Trophoblast cell (in vitro differentiated cells and primary cell): ENCODE measurements at regions not wholly inside any gene's neighbourhood (a gene's known extent, or its start where the extent isn't known, plus 50 kb on each side); places are given as distances from the start of the nearest gene placed in this dataset.

ENCODE experiments used
- DNase-seq, 2 donors: peaks; one replicate each; pipeline ENCODE4 v3.0.0-alpha.2; 2016
- H2AFZ ChIP-seq: 2 replicates; pipeline ENCODE4 v1.6.1; 2013; ENCODE audit warnings: low read length, moderate library complexity, mild to moderate bottlenecking; ENCODE audit not compliant: insufficient read depth, poor library complexity
- H2AK5ac ChIP-seq: 2 replicates; pipeline ENCODE4 v1.6.1; 2013; ENCODE audit warnings: mild to moderate bottlenecking, low read length
- H2BK120ac ChIP-seq: 2 replicates; pipeline ENCODE4 v1.6.1; 2013; ENCODE audit warnings: low read length, mild to moderate bottlenecking, moderate library complexity; ENCODE audit not compliant: insufficient read depth, poor library complexity
- H2BK12ac ChIP-seq: 2 replicates; pipeline ENCODE4 v1.6.1; 2013; ENCODE audit warnings: mild to moderate bottlenecking, low read length, moderate library complexity
- H2BK5ac ChIP-seq: 2 replicates; pipeline ENCODE4 v1.6.1; 2013; ENCODE audit warnings: low read length, low read depth, moderate library complexity, mild to moderate bottlenecking; ENCODE audit not compliant: poor library complexity
- H3K14ac ChIP-seq: 2 replicates; pipeline ENCODE4 v1.6.1; 2013; ENCODE audit warnings: mild to moderate bottlenecking, low read length
- H3K18ac ChIP-seq: 2 replicates; pipeline ENCODE4 v1.6.1; 2013; ENCODE audit warnings: mild to moderate bottlenecking, low read length
- H3K23ac ChIP-seq: 2 replicates; pipeline ENCODE4 v1.6.1; 2013; ENCODE audit warnings: low read length
- H3K27ac ChIP-seq: 2 replicates; pipeline ENCODE4 v1.5.1; 2013; ENCODE audit warnings: low read depth, mild to moderate bottlenecking, inconsistent platforms, low read length, moderate library complexity
- H3K27me3 ChIP-seq: 2 replicates; pipeline ENCODE4 v1.6.1; 2013; ENCODE audit warnings: inconsistent platforms, mild to moderate bottlenecking, low read length, moderate library complexity; ENCODE audit not compliant: insufficient read depth
- H3K36me3 ChIP-seq, 2 experiments: 1 replicate in 1 of 2; 2 replicates in 1 of 2; pipeline ENCODE4 v1.6.1; 2013; ENCODE audit warnings: low read length in 2 of 2, mild to moderate bottlenecking in 2 of 2, moderate library complexity in 1 of 2; ENCODE audit not compliant: insufficient read depth in 2 of 2, control insufficient read depth in 1 of 2
- H3K4ac ChIP-seq: 2 replicates; pipeline ENCODE4 v1.6.1; 2013; ENCODE audit warnings: low read depth, mild to moderate bottlenecking, low read length, moderate library complexity
- H3K4me1 ChIP-seq, 2 experiments: 1 replicate in 1 of 2; 2 replicates in 1 of 2; pipeline ENCODE4 v1.6.1; 2013; ENCODE audit warnings: low read length in 2 of 2, mild to moderate bottlenecking in 2 of 2, moderate library complexity in 1 of 2; ENCODE audit not compliant: insufficient read depth in 2 of 2, control insufficient read depth in 1 of 2
- H3K4me2 ChIP-seq: 2 replicates; pipeline ENCODE4 v1.6.1; 2013; ENCODE audit warnings: inconsistent platforms, mild to moderate bottlenecking, low read length, moderate library complexity
- H3K4me3 ChIP-seq: 2 replicates; pipeline ENCODE4 v1.5.1; 2013; ENCODE audit warnings: mild to moderate bottlenecking, low read depth, low read length, inconsistent platforms
- H3K79me1 ChIP-seq: one replicate; pipeline ENCODE4 v1.6.1; 2013; ENCODE audit warnings: low read length
- H3K79me2 ChIP-seq: 2 replicates; pipeline ENCODE4 v1.6.1; 2013; ENCODE audit warnings: low read length, mild to moderate bottlenecking; ENCODE audit not compliant: control insufficient read depth, insufficient read depth, poor library complexity
- H3K9ac ChIP-seq: 2 replicates; pipeline ENCODE4 v1.6.1; 2013; ENCODE audit warnings: mild to moderate bottlenecking, low read length
- H3K9me3 ChIP-seq: 2 replicates; pipeline ENCODE4 v1.6.1; 2013; ENCODE audit warnings: low read depth, mild to moderate bottlenecking, control low read depth, inconsistent platforms, low read length; ENCODE audit not compliant: insufficient read depth
- H4K12ac ChIP-seq: 2 replicates; pipeline ENCODE4 v1.6.1; 2013; ENCODE audit warnings: low read depth, mild to moderate bottlenecking, low read length, moderate library complexity
- H4K8ac ChIP-seq: 2 replicates; pipeline ENCODE4 v1.6.1; 2013; ENCODE audit warnings: low read depth, mild to moderate bottlenecking, low read length, moderate library complexity
- H4K91ac ChIP-seq: one replicate; pipeline ENCODE4 v1.6.1; 2013; ENCODE audit warnings: low read depth, mild to moderate bottlenecking, low read length, moderate library complexity
- WGBS: extraction: QIAGEN DNeasy Blood & Tissue Kit; methylation state at CpG from one replicate; pipeline ENCODE4 v1.1.7; 2013; ENCODE audit warnings: missing lambda C conversion rate; ENCODE audit not compliant: insufficient read length, insufficient coverage; ENCODE audit errors: extremely low coverage; 5-methylcytosine and 5-hydroxymethylcytosine counted together

GRCh38 chrX:115892056-115892708, 278.4 kb upstream of the AGTR2 start:
- no peak overlapping the region for H2BK12ac ChIP-seq
- no CpG with 5 or more reads among the region's 7 CpGs for WGBS

GRCh38 chrX:115892787-115893671, 277.5 kb upstream of the AGTR2 start:
- Histone ChIP-seq H4K91ac (no peak overlapping the region), H3K4me3 (no peak overlapping the region), H2AK5ac (no peak overlapping the region), H2BK120ac (no peak overlapping the region), H3K27me3 (no peaks in the 10 kb centered on the region), H3K23ac (no peak overlapping the region), H2AFZ (peak overlapping the region; percentile 14), H3K9ac (no peak overlapping the region), H3K79me1 (no peaks in the 10 kb centered on the region), H4K8ac (no peak overlapping the region), H2BK12ac (no peak overlapping the region), H3K9me3 (no peaks in the 10 kb centered on the region), H2BK5ac (no peak overlapping the region), H3K79me2 (no peaks in the 10 kb centered on the region), H3K18ac (no peak overlapping the region), H3K4me1 (peaks cover 0 to 4% of the 10 kb centered on the region in 2 experiments), H3K4me2 (no peak overlapping the region), H3K4ac (no peak overlapping the region), H3K36me3 (peaks cover 4 to 6% of the 10 kb centered on the region in 2 experiments), H3K14ac (no peak overlapping the region), H4K12ac (no peak overlapping the region), H3K27ac (no peak overlapping the region)
- WGBS, result no CpG with 5 or more reads among the region's 13 CpGs
- DNase-seq, result peak in 1 of 2 donors; percentile 69

More at GRCh38 chrX:115892056-115892708, 278.4 kb upstream of the AGTR2 start:
- Histone ChIP-seq H3K79me1 (no peaks in the 10 kb centered on the region), H3K36me3 (peaks cover 4 to 6% of the 10 kb centered on the region in 2 experiments), H3K4me2 (no peak overlapping the region), H3K14ac (no peak overlapping the region), H3K23ac (no peak overlapping the region), H3K27me3 (no peaks in the 10 kb centered on the region), H3K4me1 (peaks cover 0 to 4% of the 10 kb centered on the region in 2 experiments), H2AK5ac (no peak overlapping the region), H3K9ac (no peak overlapping the region), H3K4ac (no peak overlapping the region), H2BK120ac (no peak overlapping the region), H4K12ac (no peak overlapping the region), H2BK5ac (no peak overlapping the region), H3K18ac (no peak overlapping the region), H2AFZ (no peak overlapping the region), H4K91ac (no peak overlapping the region), H3K79me2 (no peaks in the 10 kb centered on the region), H4K8ac (no peak overlapping the region), H3K27ac (no peak overlapping the region), H3K9me3 (no peaks in the 10 kb centered on the region), H3K4me3 (no peak overlapping the region)
- no peak for DNase-seq

- no peak overlapping the region for H2AK5ac ChIP-seq
- H2BK5ac ChIP-seq, result no peak overlapping the region
- H3K79me1 ChIP-seq, result no peaks in the 10 kb centered on the region
- H3K36me3 ChIP-seq, result peaks cover 4 to 6% of the 10 kb centered on the region in 2 experiments
- WGBS, result no CpG with 5 or more reads among the region's 4 CpGs
- H3K27ac ChIP-seq, result no peak overlapping the region
- no peak overlapping the region for H2AFZ ChIP-seq
- H3K4me3 ChIP-seq, result no peak overlapping the region
- no peak overlapping the region for H3K9ac ChIP-seq
- no peaks in the 10 kb centered on the region for H3K79me2 ChIP-seq
- H3K23ac ChIP-seq, result no peak overlapping the region
- H3K9me3 ChIP-seq, result no peaks in the 10 kb centered on the region
- H2BK120ac ChIP-seq, result no peak overlapping the region
- no peak overlapping the region for H3K4ac ChIP-seq
- no peak overlapping the region for H3K4me2 ChIP-seq
- no peak overlapping the region for H2BK12ac ChIP-seq
- peak in 1 of 2 donors; percentile 41 for DNase-seq
- H4K8ac ChIP-seq, result no peak overlapping the region
- no peak overlapping the region for H4K12ac ChIP-seq
- H3K14ac ChIP-seq, result no peak overlapping the region
- H3K4me1 ChIP-seq, result peaks cover 0 to 4% of the 10 kb centered on the region in 2 experiments
- no peaks in the 10 kb centered on the region for H3K27me3 ChIP-seq
- no peak overlapping the region for H3K18ac ChIP-seq
- no peak overlapping the region for H4K91ac ChIP-seq
Measured at GRCh38 chrX:115894087-115894486, 276.5 kb upstream of the AGTR2 start.

- H4K8ac ChIP-seq, result no peak overlapping the region
Measured at GRCh38 chrX:115895678-115896329, 274.7 kb upstream of the AGTR2 start.

More at GRCh38 chrX:115895678-115896329, 274.7 kb upstream of the AGTR2 start:
- H3K4me1 ChIP-seq, result peaks cover 0 to 4% of the 10 kb centered on the region in 2 experiments
- no peak overlapping the region for H2BK120ac ChIP-seq
- no peaks in the 10 kb centered on the region for H3K79me1 ChIP-seq
- H3K27me3 ChIP-seq, result no peaks in the 10 kb centered on the region
- H3K9ac ChIP-seq, result no peak overlapping the region
- H3K4ac ChIP-seq, result no peak overlapping the region
- H3K36me3 ChIP-seq, result peaks cover 0 to 2% of the 10 kb centered on the region in 2 experiments
- no peak overlapping the region for H2AFZ ChIP-seq
- no peak overlapping the region for H3K4me2 ChIP-seq
- H3K9me3 ChIP-seq, result no peaks in the 10 kb centered on the region
- DNase-seq, result no peak
- H3K14ac ChIP-seq, result no peak overlapping the region
- H4K12ac ChIP-seq, result no peak overlapping the region
- no peak overlapping the region for H3K18ac ChIP-seq
- no peak overlapping the region for H2BK12ac ChIP-seq
- no peak overlapping the region for H3K4me3 ChIP-seq
- no peak overlapping the region for H2BK5ac ChIP-seq
- H2AK5ac ChIP-seq, result no peak overlapping the region
- no peak overlapping the region for H3K23ac ChIP-seq
- no peak overlapping the region for H4K91ac ChIP-seq
- WGBS, result no CpG with 5 or more reads among the region's 6 CpGs
- no peak overlapping the region for H3K27ac ChIP-seq
- no peaks in the 10 kb centered on the region for H3K79me2 ChIP-seq
